ENCODE measurements at regions not wholly inside any gene's neighbourhood (a gene's known extent, or its start where the extent isn't known, plus 50 kb on each side); places are given as distances from the start of the nearest gene placed in this dataset.

GRCh38 chr6:125668071-125668470, 81.4 kb upstream of the HEY2 start (continued):
- TF ChIP-seq, protein P1, sequence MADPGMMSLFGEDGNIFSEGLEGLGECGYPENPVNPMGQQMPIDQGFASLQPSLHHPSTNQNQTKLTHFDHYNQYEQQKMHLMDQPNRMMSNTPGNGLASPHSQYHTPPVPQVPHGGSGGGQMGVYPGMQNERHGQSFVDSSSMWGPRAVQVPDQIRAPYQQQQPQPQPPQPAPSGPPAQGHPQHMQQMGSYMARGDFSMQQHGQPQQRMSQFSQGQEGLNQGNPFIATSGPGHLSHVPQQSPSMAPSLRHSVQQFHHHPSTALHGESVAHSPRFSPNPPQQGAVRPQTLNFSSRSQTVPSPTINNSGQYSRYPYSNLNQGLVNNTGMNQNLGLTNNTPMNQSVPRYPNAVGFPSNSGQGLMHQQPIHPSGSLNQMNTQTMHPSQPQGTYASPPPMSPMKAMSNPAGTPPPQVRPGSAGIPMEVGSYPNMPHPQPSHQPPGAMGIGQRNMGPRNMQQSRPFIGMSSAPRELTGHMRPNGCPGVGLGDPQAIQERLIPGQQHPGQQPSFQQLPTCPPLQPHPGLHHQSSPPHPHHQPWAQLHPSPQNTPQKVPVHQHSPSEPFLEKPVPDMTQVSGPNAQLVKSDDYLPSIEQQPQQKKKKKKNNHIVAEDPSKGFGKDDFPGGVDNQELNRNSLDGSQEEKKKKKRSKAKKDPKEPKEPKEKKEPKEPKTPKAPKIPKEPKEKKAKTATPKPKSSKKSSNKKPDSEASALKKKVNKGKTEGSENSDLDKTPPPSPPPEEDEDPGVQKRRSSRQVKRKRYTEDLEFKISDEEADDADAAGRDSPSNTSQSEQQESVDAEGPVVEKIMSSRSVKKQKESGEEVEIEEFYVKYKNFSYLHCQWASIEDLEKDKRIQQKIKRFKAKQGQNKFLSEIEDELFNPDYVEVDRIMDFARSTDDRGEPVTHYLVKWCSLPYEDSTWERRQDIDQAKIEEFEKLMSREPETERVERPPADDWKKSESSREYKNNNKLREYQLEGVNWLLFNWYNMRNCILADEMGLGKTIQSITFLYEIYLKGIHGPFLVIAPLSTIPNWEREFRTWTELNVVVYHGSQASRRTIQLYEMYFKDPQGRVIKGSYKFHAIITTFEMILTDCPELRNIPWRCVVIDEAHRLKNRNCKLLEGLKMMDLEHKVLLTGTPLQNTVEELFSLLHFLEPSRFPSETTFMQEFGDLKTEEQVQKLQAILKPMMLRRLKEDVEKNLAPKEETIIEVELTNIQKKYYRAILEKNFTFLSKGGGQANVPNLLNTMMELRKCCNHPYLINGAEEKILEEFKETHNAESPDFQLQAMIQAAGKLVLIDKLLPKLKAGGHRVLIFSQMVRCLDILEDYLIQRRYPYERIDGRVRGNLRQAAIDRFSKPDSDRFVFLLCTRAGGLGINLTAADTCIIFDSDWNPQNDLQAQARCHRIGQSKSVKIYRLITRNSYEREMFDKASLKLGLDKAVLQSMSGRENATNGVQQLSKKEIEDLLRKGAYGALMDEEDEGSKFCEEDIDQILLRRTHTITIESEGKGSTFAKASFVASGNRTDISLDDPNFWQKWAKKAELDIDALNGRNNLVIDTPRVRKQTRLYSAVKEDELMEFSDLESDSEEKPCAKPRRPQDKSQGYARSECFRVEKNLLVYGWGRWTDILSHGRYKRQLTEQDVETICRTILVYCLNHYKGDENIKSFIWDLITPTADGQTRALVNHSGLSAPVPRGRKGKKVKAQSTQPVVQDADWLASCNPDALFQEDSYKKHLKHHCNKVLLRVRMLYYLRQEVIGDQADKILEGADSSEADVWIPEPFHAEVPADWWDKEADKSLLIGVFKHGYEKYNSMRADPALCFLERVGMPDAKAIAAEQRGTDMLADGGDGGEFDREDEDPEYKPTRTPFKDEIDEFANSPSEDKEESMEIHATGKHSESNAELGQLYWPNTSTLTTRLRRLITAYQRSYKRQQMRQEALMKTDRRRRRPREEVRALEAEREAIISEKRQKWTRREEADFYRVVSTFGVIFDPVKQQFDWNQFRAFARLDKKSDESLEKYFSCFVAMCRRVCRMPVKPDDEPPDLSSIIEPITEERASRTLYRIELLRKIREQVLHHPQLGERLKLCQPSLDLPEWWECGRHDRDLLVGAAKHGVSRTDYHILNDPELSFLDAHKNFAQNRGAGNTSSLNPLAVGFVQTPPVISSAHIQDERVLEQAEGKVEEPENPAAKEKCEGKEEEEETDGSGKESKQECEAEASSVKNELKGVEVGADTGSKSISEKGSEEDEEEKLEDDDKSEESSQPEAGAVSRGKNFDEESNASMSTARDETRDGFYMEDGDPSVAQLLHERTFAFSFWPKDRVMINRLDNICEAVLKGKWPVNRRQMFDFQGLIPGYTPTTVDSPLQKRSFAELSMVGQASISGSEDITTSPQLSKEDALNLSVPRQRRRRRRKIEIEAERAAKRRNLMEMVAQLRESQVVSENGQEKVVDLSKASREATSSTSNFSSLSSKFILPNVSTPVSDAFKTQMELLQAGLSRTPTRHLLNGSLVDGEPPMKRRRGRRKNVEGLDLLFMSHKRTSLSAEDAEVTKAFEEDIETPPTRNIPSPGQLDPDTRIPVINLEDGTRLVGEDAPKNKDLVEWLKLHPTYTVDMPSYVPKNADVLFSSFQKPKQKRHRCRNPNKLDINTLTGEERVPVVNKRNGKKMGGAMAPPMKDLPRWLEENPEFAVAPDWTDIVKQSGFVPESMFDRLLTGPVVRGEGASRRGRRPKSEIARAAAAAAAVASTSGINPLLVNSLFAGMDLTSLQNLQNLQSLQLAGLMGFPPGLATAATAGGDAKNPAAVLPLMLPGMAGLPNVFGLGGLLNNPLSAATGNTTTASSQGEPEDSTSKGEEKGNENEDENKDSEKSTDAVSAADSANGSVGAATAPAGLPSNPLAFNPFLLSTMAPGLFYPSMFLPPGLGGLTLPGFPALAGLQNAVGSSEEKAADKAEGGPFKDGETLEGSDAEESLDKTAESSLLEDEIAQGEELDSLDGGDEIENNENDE (IDR thresholded peaks at IDR 0.05; ENCODE audit: insufficient replicate concordance, low read length), result no peak
- TF ChIP-seq NRF1 (IDR thresholded peaks at IDR 0.05; ENCODE audit: low read depth, low read length) (no peak), BCL11A (IDR thresholded peaks at IDR 0.05; ENCODE audit: low read depth in 2 of 2, low read length in 2 of 2) (no peak), BACH1 (IDR thresholded peaks at IDR 0.05; ENCODE audit: low read length) (no peak), POLR2AphosphoS5 (IDR thresholded peaks at IDR 0.05; ENCODE audit: low read depth, low read length) (no peak), TAF1 (IDR thresholded peaks at IDR 0.05; ENCODE audit: low read depth, low read length) (no peak), POU5F1 (IDR thresholded peaks at IDR 0.05; ENCODE audit: low read depth, low read length) (no peak), EP300 (IDR thresholded peaks at IDR 0.05; ENCODE audit: borderline replicate concordance in 1 of 2, low read depth in 2 of 2, low read length in 2 of 2) (no peak)

All from H1 (cell line).